Ovary (tissue), 7 donors: ENCODE measurements at regions not wholly inside any gene's neighbourhood (a gene's known extent, or its start where the extent isn't known, plus 50 kb on each side); places are given as distances from the start of the nearest gene placed in this dataset.
"Not testable (repeated sequence)": the region's sequence is repeated elsewhere in the genome, so short reads cannot be mapped to it uniquely, and the experiment has no call there.

ENCODE experiments used
- DNase-seq, 5 donors: peaks; one replicate each; pipeline ENCODE4 v3.0.0-alpha.2; 2019 to 2020
- H3K27ac ChIP-seq, 2 donors: fragments of 200-600 bp; one replicate each; pipeline versions ENCODE4 v1.5.1 to v1.8.0; 2019 to 2022
- H3K27me3 ChIP-seq: fragments of 200-600 bp; one replicate; pipeline ENCODE4 v1.8.0; 2022
- H3K36me3 ChIP-seq: fragments of 200-600 bp; sonication (generic); one replicate; pipeline ENCODE4 v1.5.1; 2019
- H3K4me1 ChIP-seq: one replicate; pipeline ENCODE4 v1.8.1; 2013; ENCODE audit warnings: mild to moderate bottlenecking, moderate library complexity; ENCODE audit not compliant: insufficient read depth
- H3K4me3 ChIP-seq: fragments of 200-600 bp; sonication (generic); one replicate; pipeline ENCODE4 v1.5.1; 2017
- H3K9me3 ChIP-seq, 2 donors: fragments of 200-600 bp in 1 of 2; sonication (generic) in 1 of 2; one replicate each; pipeline versions ENCODE4 v1.5.1 to v1.8.1; 2013 to 2019; ENCODE audit warnings: mild to moderate bottlenecking in 1 of 2, moderate library complexity in 1 of 2
- EP300 ChIP-seq: sonication (generic); formaldehyde crosslinking; IDR thresholded peaks from one replicate; pipeline ENCODE4 v1.6.1; 2017; ENCODE audit warnings: antibody characterized with exemption
- POLR2A ChIP-seq: fragments of 450-650 bp; IDR thresholded peaks from one replicate; pipeline ENCODE4 v1.6.1; 2017; ENCODE audit warnings: antibody characterized with exemption, mild to moderate bottlenecking, moderate library complexity
- WGBS, 3 donors: extraction: QIAGEN DNeasy Blood & Tissue Kit in 1 of 3; methylation state at CpG; one replicate each; pipeline versions ENCODE4 v1.1.5 to v1.1.7; 2013 to 2017; 5-methylcytosine and 5-hydroxymethylcytosine counted together
- intact Hi-C, 4 donors: fragments of 100-400 bp; cut with DNase I; formaldehyde crosslinking; loops; one replicate each; pipeline versions ENCODE4 v1.11.0 to v1.15.1; 2022 to 2023
- TF ChIP-seq, protein P1 (sequence below), 3 donors: fragments of 450-650 bp in 2 of 3; fragments of 200-600 bp in 1 of 3; IDR thresholded peaks; one replicate each; pipeline versions ENCODE4 v1.5.1 to v1.8.0; 2016 to 2022; ENCODE audit warnings: antibody characterized with exemption in 3 of 3, mild to moderate bottlenecking in 1 of 3
- donor health status: DM: no; HTN: no; CAD: no; lungs with moderate emphysema.
- donor health status: DM: no; HTN: no; CAD: no.
- donor health status: Bipolar disorder and iron deficiency.
- donor health status: DM: no; HTN: no; CAD: no.
- donor health status: DM: yes; HTN: yes; CAD: no.

DNA sequence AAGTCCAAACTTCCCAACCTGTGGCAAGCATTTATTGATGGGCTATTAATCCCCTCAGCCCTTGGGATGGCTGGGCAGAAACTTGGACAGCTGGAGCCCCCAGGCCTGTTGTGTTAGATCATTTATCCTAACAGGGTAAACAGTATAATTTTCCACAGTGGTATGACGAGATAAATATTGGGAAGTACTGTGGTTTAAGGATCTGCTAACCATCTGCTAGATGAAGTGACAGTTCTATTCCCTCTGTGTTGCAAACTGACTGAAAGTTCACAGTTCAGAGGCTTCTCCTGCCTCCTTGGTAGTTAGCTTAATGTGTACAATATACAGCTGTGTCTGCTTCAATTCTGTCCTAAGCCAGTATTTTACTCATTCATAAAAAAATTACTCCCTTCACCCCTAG, 127.5 kb upstream of the CHODL start:
- intact Hi-C loops: no loop called here
- Histone ChIP-seq H3K4me3 (no peak overlapping the region), H3K9me3 (no peaks in the 10 kb centered on the region), H3K4me1 (no peaks in the 10 kb centered on the region), H3K27ac (no peak overlapping the region), H3K27me3 (no peaks in the 10 kb centered on the region), H3K36me3 (no peaks in the 10 kb centered on the region)
- no peak for DNase-seq
- 38 to 69% (median 63%) methylated on average over 1 of the region's 1 CpG for WGBS, 3 donors
- TF ChIP-seq, protein P1, sequence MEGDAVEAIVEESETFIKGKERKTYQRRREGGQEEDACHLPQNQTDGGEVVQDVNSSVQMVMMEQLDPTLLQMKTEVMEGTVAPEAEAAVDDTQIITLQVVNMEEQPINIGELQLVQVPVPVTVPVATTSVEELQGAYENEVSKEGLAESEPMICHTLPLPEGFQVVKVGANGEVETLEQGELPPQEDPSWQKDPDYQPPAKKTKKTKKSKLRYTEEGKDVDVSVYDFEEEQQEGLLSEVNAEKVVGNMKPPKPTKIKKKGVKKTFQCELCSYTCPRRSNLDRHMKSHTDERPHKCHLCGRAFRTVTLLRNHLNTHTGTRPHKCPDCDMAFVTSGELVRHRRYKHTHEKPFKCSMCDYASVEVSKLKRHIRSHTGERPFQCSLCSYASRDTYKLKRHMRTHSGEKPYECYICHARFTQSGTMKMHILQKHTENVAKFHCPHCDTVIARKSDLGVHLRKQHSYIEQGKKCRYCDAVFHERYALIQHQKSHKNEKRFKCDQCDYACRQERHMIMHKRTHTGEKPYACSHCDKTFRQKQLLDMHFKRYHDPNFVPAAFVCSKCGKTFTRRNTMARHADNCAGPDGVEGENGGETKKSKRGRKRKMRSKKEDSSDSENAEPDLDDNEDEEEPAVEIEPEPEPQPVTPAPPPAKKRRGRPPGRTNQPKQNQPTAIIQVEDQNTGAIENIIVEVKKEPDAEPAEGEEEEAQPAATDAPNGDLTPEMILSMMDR (IDR thresholded peaks at IDR 0.05): no peak
- TF ChIP-seq EP300 (no peak), POLR2A (no peak)

DNA sequence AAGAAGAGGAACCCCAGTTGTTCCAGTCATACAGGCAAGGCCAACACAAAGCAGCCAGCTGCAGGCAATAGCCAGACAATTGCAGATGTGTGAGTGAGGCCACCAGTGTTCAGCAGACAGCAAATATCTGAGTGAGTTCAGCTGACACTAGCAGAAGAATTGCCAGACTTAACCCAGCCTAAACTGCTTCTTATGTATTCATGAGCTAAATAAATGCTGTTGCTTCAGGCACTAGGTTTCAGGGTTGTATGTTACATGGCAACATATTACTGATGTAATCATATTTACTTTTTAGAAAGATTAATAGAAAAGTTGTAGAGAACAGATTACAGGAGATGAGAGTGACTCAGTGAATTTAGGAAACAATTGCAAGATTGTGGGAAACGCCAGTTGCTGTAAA, 129.8 kb upstream of the CHODL start:
- 43 to 73% (median 62%) methylated on average over 1 of the region's 1 CpG for WGBS, 3 donors
- Histone ChIP-seq H3K4me3 (no peak overlapping the region), H3K27me3 (no peaks in the 10 kb centered on the region), H3K9me3 (no peaks in the 10 kb centered on the region), H3K27ac (no peak overlapping the region), H3K4me1 (no peaks in the 10 kb centered on the region), H3K36me3 (no peaks in the 10 kb centered on the region)
- no peak for DNase-seq
- intact Hi-C loops: no loop called here
- TF ChIP-seq POLR2A: no peak
- TF ChIP-seq, protein P1 (IDR thresholded peaks at IDR 0.05): no peak
- TF ChIP-seq EP300: no peak

DNA sequence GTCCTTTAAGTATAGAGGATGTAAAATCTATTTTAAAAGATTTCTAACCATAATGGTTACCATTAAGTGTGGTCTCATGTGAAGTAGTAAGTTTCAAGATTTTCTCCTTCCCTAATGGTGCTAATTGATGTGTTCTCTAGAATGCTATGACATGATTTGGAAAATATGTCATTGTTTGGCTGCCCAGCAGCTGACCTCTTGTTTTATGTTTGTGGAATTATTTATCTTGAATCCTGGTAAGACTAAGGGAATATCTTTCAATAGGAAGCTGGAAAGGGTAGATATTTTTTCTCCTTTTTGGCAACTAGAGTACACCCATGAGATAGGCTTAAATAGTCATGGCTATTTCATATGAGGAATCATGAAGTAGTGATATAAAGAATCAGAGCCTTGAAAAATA, 139.8 kb upstream of the CHODL start:
- Histone ChIP-seq H3K4me3 (no peak overlapping the region), H3K27me3 (no peaks in the 10 kb centered on the region), H3K36me3 (no peaks in the 10 kb centered on the region), H3K4me1 (no peaks in the 10 kb centered on the region), H3K27ac (no peak overlapping the region), H3K9me3 (no peaks in the 10 kb centered on the region)
- intact Hi-C loops: no loop called here
- no peak for DNase-seq
- TF ChIP-seq, protein P1 (IDR thresholded peaks at IDR 0.05): no peak
- TF ChIP-seq EP300: no peak
- no peak for TF ChIP-seq POLR2A

DNA sequence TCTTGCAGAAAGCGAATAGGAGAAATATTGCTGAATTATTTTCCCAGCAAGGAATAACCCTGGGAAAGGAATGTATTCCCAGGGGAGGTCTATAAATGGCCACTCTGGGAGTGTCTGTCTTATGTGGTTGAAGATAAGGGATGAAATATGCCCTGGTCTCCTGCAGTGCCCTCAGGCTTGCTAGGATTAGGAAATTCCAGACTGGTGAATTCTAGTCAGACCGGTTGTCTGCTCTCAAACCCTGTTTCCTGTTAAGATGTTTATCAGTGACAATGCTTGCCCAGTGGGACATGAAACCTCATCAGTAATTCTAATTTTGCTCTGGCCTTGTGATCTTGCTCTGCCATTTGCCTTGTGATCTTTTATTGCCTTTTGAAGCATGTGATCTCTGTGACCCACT, 148.2 kb upstream of the CHODL start:
- intact Hi-C loops: not testable (repeated sequence)

DNA sequence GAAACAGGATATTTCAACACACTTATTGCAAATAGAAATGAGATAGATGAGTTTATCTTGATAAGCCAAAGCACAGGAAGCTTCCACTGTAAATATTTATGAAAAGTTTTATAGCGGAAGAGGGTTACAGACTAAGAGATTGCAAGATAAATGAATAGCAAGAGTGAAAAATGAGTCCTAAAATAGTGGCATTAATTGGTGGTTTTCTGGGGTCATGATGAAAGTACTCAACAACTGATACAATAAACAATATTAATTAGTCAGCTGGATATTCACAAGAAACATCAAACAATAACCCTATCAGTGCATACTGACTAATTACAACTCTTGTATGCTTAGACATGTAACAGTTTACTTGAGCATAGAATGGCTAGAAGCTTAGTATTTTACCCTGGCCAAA, 154.8 kb upstream of the CHODL start:
- TF ChIP-seq, protein P1 (IDR thresholded peaks at IDR 0.05): no peak
- TF ChIP-seq POLR2A: no peak
- TF ChIP-seq EP300: no peak
- Histone ChIP-seq H3K27me3 (no peaks in the 10 kb centered on the region), H3K4me1 (no peaks in the 10 kb centered on the region), H3K9me3 (no peaks in the 10 kb centered on the region), H3K4me3 (no peak overlapping the region), H3K36me3 (no peaks in the 10 kb centered on the region), H3K27ac (no peak overlapping the region)
- 0 to 52% (median 50%) methylated on average over 1 of the region's 1 CpG for WGBS, 3 donors
- intact Hi-C loops: no loop called here
- DNase-seq: no peak

More for the DNA sequence above, 148.2 kb upstream of the CHODL start:
- 69 to 73% (median 72%) methylated on average over 2 of the region's 2 CpGs for WGBS, 3 donors
- H3K9me3 ChIP-seq, H3K4me3 ChIP-seq, H3K4me1 ChIP-seq, H3K27ac ChIP-seq, H3K36me3 ChIP-seq, DNase-seq, H3K27me3 ChIP-seq: not testable (repeated sequence)
